WERI-Rb-1 (cell line): ENCODE measurements at regions not wholly inside any gene's neighbourhood (a gene's known extent, or its start where the extent isn't known, plus 50 kb on each side); places are given as distances from the start of the nearest gene placed in this dataset.

Experiments used
- DNase-seq: peaks from one replicate; pipeline ENCODE4 v3.0.0-alpha.2; 2020
- H3K27ac ChIP-seq: fragments of 250-450 bp; sonication (Bioruptor Pico); 2 replicates; pipeline ENCODE4 v1.5.1; 2020; ENCODE audit warnings: mild to moderate bottlenecking, moderate library complexity
- H3K27me3 ChIP-seq: fragments of 250-450 bp; sonication (Bioruptor Pico); 2 replicates; pipeline ENCODE4 v1.5.1; 2021; ENCODE audit warnings: mild to moderate bottlenecking, low read depth, moderate library complexity; ENCODE audit not compliant: insufficient read depth, severe bottlenecking
- H3K36me3 ChIP-seq: fragments of 250-450 bp; sonication (Bioruptor Pico); 2 replicates; pipeline ENCODE4 v1.5.1; 2020; ENCODE audit warnings: mild to moderate bottlenecking, moderate library complexity
- H3K4me3 ChIP-seq: 2 replicates; pipeline ENCODE4 v1.5.1; 2011; ENCODE audit warnings: low read depth, mild to moderate bottlenecking, control low read depth, low read length
- H3K9me3 ChIP-seq: fragments of 250-450 bp; sonication (Bioruptor Pico); 2 replicates; pipeline ENCODE4 v1.5.1; 2021; ENCODE audit warnings: mild to moderate bottlenecking, moderate library complexity; ENCODE audit not compliant: severe bottlenecking
- CTCF ChIP-seq: IDR thresholded peaks from 2 replicates; pipeline ENCODE4 v1.5.1; 2011; ENCODE audit warnings: low read depth, mild to moderate bottlenecking, control low read depth, inconsistent platforms, low read length

GRCh38 chr21:20537130-20537529 is 461.1 kb upstream of the NCAM2 start:
- Histone ChIP-seq H3K9me3 (no peaks in the 10 kb centered on the region), H3K27me3 (peaks cover 45% of the 10 kb centered on the region), H3K36me3 (no peaks in the 10 kb centered on the region), H3K4me3 (no peak overlapping the region), H3K27ac (no peak overlapping the region)
- no peak for TF ChIP-seq CTCF
- DNase-seq = no peak

GRCh38 chr21:20538039-20538658 is 460.1 kb upstream of the NCAM2 start:
- Histone ChIP-seq H3K9me3 (no peaks in the 10 kb centered on the region), H3K4me3 (no peak overlapping the region), H3K27ac (no peak overlapping the region), H3K36me3 (no peaks in the 10 kb centered on the region), H3K27me3 (peaks cover 42% of the 10 kb centered on the region)
- no peak for DNase-seq
- no peak for TF ChIP-seq CTCF

GRCh38 chr21:20545454-20545853 is 452.8 kb upstream of the NCAM2 start:
- no peak overlapping the region for H3K27ac ChIP-seq
- TF ChIP-seq CTCF = no peak
- H3K36me3 ChIP-seq = no peaks in the 10 kb centered on the region
- peaks cover 3% of the 10 kb centered on the region for H3K9me3 ChIP-seq
- no peak overlapping the region for H3K4me3 ChIP-seq
- DNase-seq = no peak
- peaks cover 26% of the 10 kb centered on the region for H3K27me3 ChIP-seq

- Histone ChIP-seq H3K36me3 (no peaks in the 10 kb centered on the region), H3K27ac (no peak overlapping the region), H3K4me3 (no peak overlapping the region), H3K27me3 (peaks cover 31% of the 10 kb centered on the region), H3K9me3 (no peaks in the 10 kb centered on the region)
- no peak for DNase-seq
- TF ChIP-seq CTCF = no peak
Measured at GRCh38 chr21:20551939-20552338, 446.3 kb upstream of the NCAM2 start.

- DNase-seq = no peak
- Histone ChIP-seq H3K4me3 (no peak overlapping the region), H3K36me3 (no peaks in the 10 kb centered on the region), H3K9me3 (no peaks in the 10 kb centered on the region), H3K27ac (no peak overlapping the region), H3K27me3 (peaks cover 45% of the 10 kb centered on the region)
- no peak for TF ChIP-seq CTCF
Measured at GRCh38 chr21:20554785-20555184, 443.4 kb upstream of the NCAM2 start.

- peaks cover 38% of the 10 kb centered on the region for H3K27me3 ChIP-seq
- no peaks in the 10 kb centered on the region for H3K36me3 ChIP-seq
- TF ChIP-seq CTCF = no peak
- H3K9me3 ChIP-seq = no peaks in the 10 kb centered on the region
- DNase-seq = no peak
- H3K27ac ChIP-seq = no peak overlapping the region
- H3K4me3 ChIP-seq = no peak overlapping the region
Measured at GRCh38 chr21:20570824-20571232, 427.4 kb upstream of the NCAM2 start.
